GM23338 (cell line): ENCODE measurements at regions not wholly inside any gene's neighbourhood (a gene's known extent, or its start where the extent isn't known, plus 50 kb on each side); places are given as distances from the start of the nearest gene placed in this dataset.

Experiments used
- CTCF ChIP-seq, 2 experiments: fragments of 200-600 bp in 1 of 2; sonication (generic) in 1 of 2; conservative IDR thresholded peaks; 2 replicates each; pipeline versions ENCODE4 v1.5.1 to v1.6.1; 2016 to 2017; ENCODE audit warnings: antibody characterized with exemption in 2 of 2, low read depth in 2 of 2, mild to moderate bottlenecking in 2 of 2, moderate library complexity in 1 of 2
- EZH2 ChIP-seq: fragments of 200-600 bp; sonication (generic); IDR thresholded peaks from one replicate; pipeline ENCODE4 v1.8.0; 2017; ENCODE audit warnings: antibody characterized with exemption, mild to moderate bottlenecking, low read depth; ENCODE audit not compliant: unreplicated experiment
- EZH2phosphoT487 ChIP-seq: fragments of 200-600 bp; sonication (generic); IDR thresholded peaks from one replicate; pipeline ENCODE4 v1.8.1; 2018; ENCODE audit warnings: antibody characterized with exemption; ENCODE audit not compliant: unreplicated experiment

DNA sequence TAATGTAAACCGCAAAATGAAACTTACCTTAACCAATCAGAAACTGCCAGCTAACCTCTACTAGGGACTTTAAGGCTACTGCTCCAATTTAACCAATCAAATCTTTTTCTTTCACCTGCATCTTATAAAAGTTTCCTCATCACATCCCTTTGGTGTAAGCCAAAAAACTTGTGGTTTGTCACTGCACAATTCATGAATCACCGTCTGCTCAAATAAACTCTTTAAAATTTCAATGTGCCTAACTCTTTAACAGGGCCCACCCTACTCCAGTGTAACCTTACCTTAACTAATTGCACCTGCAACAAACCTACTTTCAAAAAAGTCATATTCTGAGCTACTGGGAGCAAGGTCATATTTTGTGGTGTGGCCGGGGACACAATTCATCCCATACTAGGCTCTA, 172.2 kb upstream of the GRAMD2B start:
- TF ChIP-seq CTCF (conservative IDR thresholded peaks at IDR 0.05; ENCODE audit: low read depth in 2 of 2) (no peak), EZH2phosphoT487 (no peak), EZH2 (no peak)
